ENCODE measurements at regions not wholly inside any gene's neighbourhood (a gene's known extent, or its start where the extent isn't known, plus 50 kb on each side); places are given as distances from the start of the nearest gene placed in this dataset.

DNA sequence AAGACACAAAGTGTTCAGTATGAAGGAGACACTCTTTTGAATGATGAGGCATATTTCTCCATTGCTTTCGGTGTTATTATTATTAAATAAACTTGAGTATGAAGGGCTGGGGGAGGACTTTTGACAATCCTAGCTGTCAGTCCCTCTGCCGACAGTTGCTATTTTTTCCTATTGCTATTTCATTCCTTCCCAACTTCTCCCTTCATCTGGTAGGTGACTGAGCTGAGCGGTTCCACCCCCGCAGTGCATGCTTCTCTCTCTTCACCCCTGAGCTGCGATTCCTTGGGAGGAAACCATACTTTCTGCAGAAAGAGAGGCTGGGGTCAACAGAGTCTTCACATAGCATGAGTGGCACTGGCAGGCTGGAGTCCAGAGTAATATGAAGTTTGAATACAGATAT is 261.2 kb upstream of the TAC1 start:
- no peaks in the 10 kb centered on the region for H3K27me3 ChIP-seq (ENCODE audit: control insufficient read depth, insufficient read depth, low read length)
- no peak overlapping the region for H3K27ac ChIP-seq (ENCODE audit: low read depth, low read length)
- TF ChIP-seq, protein P1, sequence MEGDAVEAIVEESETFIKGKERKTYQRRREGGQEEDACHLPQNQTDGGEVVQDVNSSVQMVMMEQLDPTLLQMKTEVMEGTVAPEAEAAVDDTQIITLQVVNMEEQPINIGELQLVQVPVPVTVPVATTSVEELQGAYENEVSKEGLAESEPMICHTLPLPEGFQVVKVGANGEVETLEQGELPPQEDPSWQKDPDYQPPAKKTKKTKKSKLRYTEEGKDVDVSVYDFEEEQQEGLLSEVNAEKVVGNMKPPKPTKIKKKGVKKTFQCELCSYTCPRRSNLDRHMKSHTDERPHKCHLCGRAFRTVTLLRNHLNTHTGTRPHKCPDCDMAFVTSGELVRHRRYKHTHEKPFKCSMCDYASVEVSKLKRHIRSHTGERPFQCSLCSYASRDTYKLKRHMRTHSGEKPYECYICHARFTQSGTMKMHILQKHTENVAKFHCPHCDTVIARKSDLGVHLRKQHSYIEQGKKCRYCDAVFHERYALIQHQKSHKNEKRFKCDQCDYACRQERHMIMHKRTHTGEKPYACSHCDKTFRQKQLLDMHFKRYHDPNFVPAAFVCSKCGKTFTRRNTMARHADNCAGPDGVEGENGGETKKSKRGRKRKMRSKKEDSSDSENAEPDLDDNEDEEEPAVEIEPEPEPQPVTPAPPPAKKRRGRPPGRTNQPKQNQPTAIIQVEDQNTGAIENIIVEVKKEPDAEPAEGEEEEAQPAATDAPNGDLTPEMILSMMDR (IDR thresholded peaks at IDR 0.05; ENCODE audit: low read depth, low read length), result no peak
- DNase-seq (ENCODE audit: low read depth, low spot score), result no peak
- H3K4me3 ChIP-seq (ENCODE audit: low read depth, low read length), result no peak overlapping the region
- POLR2A ChIA-PET, result no interaction called here
- H3K9me3 ChIP-seq (ENCODE audit: control insufficient read depth, insufficient read depth, low read length), result no peaks in the 10 kb centered on the region; the same call in 1 of the 2 replicates
- CTCF ChIA-PET, result no interaction called here

DNA sequence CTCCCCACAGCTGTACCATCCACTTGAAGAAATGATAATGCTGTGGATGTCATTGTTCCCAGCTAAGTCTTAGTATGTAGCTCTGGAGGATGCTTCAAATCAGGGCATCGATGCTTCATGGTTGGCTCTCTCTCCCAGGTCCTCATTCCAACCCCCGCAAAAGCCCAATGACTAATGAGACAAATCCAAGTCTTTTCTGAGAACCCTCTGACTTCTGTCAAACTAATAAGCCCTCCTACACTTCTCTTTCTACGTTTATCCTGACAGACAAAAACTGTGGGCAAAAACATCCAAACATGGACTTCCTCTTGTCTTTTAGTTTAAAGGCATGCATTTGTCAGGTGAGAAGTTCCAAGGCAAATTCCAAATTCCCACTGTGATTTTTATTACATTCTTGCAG is 260.4 kb upstream of the TAC1 start:
- Histone ChIP-seq H3K4me3 (ENCODE audit: low read depth, low read length) (no peak overlapping the region), H3K27ac (ENCODE audit: low read depth, low read length) (no peak overlapping the region), H3K9me3 (ENCODE audit: control insufficient read depth, insufficient read depth, low read length) (no peaks in the 10 kb centered on the region; the same call in 1 of the 2 replicates), H3K27me3 (ENCODE audit: control insufficient read depth, insufficient read depth, low read length) (no peaks in the 10 kb centered on the region)
- no peak for DNase-seq (ENCODE audit: low read depth, low spot score)
- POLR2A ChIA-PET, result no interaction called here
- TF ChIP-seq, protein P1 (IDR thresholded peaks at IDR 0.05; ENCODE audit: low read depth, low read length), result no peak
- CTCF ChIA-PET, result interaction anchor here (0.6 kb wide), 1 partner anchor 278 kb away, joined by 3 read pairs; no protein-coding TSS in a partner anchor

DNA sequence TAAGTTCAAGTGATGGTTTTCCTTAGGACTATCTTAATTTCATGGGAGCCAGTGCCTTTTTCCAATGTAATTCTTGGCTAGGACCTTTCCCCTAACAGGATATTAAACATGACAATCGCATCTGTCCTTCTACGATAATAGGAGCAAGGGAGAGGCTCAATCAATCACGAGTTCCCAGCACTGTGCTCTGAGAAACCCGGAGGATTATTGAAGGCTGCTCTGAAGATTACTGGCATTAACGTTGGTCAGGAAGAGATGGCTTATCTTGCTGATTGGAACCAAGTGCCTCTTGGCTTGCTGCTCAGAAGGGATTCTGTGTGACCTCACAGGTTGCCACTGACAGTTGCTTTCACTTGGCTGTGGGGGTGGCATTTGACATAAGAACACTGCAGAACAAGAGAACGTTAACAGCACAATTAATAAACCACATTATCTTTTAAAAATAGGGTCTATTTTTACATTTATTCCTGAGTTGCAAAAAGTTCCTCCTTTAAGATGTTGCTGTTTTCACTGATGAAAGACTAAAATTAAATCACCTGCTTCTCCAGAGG is 252.1 kb upstream of the TAC1 start:
- Histone ChIP-seq H3K27ac (ENCODE audit: low read depth, low read length) (no peak overlapping the region), H3K9me3 (ENCODE audit: control insufficient read depth, insufficient read depth, low read length) (peaks cover 18% of the 10 kb centered on the region), H3K27me3 (ENCODE audit: control insufficient read depth, insufficient read depth, low read length) (no peaks in the 10 kb centered on the region), H3K4me3 (ENCODE audit: low read depth, low read length) (no peak overlapping the region)
- TF ChIP-seq, protein P1 (IDR thresholded peaks at IDR 0.05; ENCODE audit: low read depth, low read length), result no peak
- ChIA-PET CTCF (no interaction called here), POLR2A (no interaction called here)
- no peak for DNase-seq (ENCODE audit: low read depth, low spot score)

DNA sequence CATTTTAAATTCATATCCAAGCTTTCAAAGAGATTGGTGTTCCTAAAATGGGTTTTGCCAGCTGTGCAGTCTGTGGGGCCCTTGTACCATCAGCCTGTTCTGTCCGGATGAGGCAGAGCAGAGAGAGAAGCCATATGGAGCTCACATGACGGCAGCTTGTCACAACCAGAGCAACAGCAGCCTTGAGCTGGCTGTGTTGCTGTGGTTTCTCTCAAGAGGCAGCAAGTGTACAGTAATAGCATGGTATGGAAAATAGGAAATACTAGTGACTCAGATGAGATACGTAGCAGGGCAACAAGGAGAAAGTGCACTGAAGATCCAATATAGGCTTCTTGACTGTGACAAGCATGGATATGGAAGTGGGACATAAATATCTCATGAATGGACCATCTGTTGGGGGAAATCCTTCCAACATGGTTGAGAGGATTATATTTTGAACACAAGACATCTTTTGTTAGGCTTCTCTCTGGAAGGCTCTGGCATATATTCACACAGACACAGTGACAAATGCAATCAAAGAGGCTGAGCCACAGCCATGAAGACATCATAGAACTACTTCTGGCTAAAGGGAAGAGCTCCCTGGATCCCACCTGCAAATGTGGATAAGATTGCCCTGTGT is 251.0 kb upstream of the TAC1 start:
- TF ChIP-seq, protein P1 (IDR thresholded peaks at IDR 0.05; ENCODE audit: low read depth, low read length), result no peak
- Histone ChIP-seq H3K4me3 (ENCODE audit: low read depth, low read length) (no peak overlapping the region), H3K27ac (ENCODE audit: low read depth, low read length) (no peak overlapping the region), H3K9me3 (ENCODE audit: control insufficient read depth, insufficient read depth, low read length) (peaks cover 19% of the 10 kb centered on the region), H3K27me3 (ENCODE audit: control insufficient read depth, insufficient read depth, low read length) (no peaks in the 10 kb centered on the region)
- ChIA-PET CTCF (no interaction called here), POLR2A (no interaction called here)
- DNase-seq (ENCODE audit: low read depth, low spot score), result no peak

DNA sequence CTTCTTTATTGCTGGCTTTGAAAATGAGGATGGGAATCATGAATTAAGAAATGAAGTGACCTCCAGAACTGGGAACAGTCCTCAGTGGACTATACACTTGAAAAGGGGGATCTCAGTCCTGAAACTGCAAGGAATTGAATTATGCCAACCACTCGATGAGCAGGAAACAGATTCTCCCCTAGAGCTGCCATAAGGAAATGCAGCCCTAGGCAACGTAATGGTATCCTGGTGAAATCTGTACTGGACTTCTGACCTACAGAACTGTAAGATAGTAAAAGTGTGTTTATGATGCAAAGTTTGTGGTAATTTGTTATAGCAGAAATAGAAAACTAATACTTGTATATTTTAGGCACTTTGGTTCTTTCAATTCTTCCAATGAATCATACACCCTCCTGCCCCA is 236.4 kb upstream of the TAC1 start:
- ChIA-PET CTCF (no interaction called here), POLR2A (no interaction called here)
- DNase-seq (ENCODE audit: low read depth, low spot score), result no peak
- Histone ChIP-seq H3K27me3 (ENCODE audit: control insufficient read depth, insufficient read depth, low read length) (no peaks in the 10 kb centered on the region), H3K9me3 (ENCODE audit: control insufficient read depth, insufficient read depth, low read length) (peaks cover 13% of the 10 kb centered on the region), H3K4me3 (ENCODE audit: low read depth, low read length) (no peak overlapping the region), H3K27ac (ENCODE audit: low read depth, low read length) (no peak overlapping the region)
- TF ChIP-seq, protein P1 (IDR thresholded peaks at IDR 0.05; ENCODE audit: low read depth, low read length), result no peak

Measured in AG04450 (cell line).